UCSD-AML1 (cell line): ENCODE measurements at regions not wholly inside any gene's neighbourhood (a gene's known extent, or its start where the extent isn't known, plus 50 kb on each side); places are given as distances from the start of the nearest gene placed in this dataset.
A peak's percentile ranks its signal among the peaks of the same experiment; 100 is the strongest.
"Not testable (repeated sequence)": the region's sequence is repeated elsewhere in the genome, so short reads cannot be mapped to it uniquely, and the experiment has no call there.

Experiments
- DNase-seq: peaks from one replicate; lab custom pipeline; 2025; ENCODE audit not compliant: unreplicated experiment; lab: John Stamatoyannopoulos, UW

- DNase-seq = peak; percentile 54
Observed at GRCh38 chr9:39559384-39559783, 203.9 kb downstream of the SPATA31A1 start.

GRCh38 chr9:39566782-39567181 lies 211.3 kb downstream of the SPATA31A1 start:
- not testable (repeated sequence) for DNase-seq

GRCh38 chr9:39567396-39567795 lies 211.9 kb downstream of the SPATA31A1 start:
- DNase-seq = not testable (repeated sequence)

GRCh38 chr9:39568900-39569299 lies 213.4 kb downstream of the SPATA31A1 start:
- DNase-seq = not testable (repeated sequence)

GRCh38 chr9:39573024-39574022 lies 217.9 kb downstream of the SPATA31A1 start:
- not testable (repeated sequence) for DNase-seq

GRCh38 chr9:39579000-39579399 lies 223.5 kb downstream of the SPATA31A1 start:
- not testable (repeated sequence) for DNase-seq

GRCh38 chr9:39581296-39581695 lies 225.8 kb downstream of the SPATA31A1 start:
- DNase-seq = not testable (repeated sequence)

- not testable (repeated sequence) for DNase-seq
Observed at GRCh38 chr9:39582677-39583412, 227.4 kb downstream of the SPATA31A1 start.

GRCh38 chr9:39583413-39583747 lies 227.9 kb downstream of the SPATA31A1 start:
- not testable (repeated sequence) for DNase-seq

- not testable (repeated sequence) for DNase-seq
Observed at GRCh38 chr9:39585233-39585632, 229.8 kb downstream of the SPATA31A1 start.

GRCh38 chr9:39587844-39588499 lies 232.5 kb downstream of the SPATA31A1 start:
- no peak for DNase-seq

- DNase-seq = no peak
Observed at GRCh38 chr9:39588500-39589137, 233.2 kb downstream of the SPATA31A1 start.

GRCh38 chr9:39604089-39604488 lies 248.6 kb downstream of the SPATA31A1 start:
- DNase-seq = not testable (repeated sequence)

- DNase-seq = not testable (repeated sequence)
Observed at GRCh38 chr9:39611449-39612231, 256.2 kb downstream of the SPATA31A1 start.

- not testable (repeated sequence) for DNase-seq
Observed at GRCh38 chr9:39616480-39616879, 261.0 kb downstream of the SPATA31A1 start.

- not testable (repeated sequence) for DNase-seq
Observed at GRCh38 chr9:39624048-39624447, 268.6 kb downstream of the SPATA31A1 start.

GRCh38 chr9:39632071-39632470 lies 276.6 kb downstream of the SPATA31A1 start:
- DNase-seq = not testable (repeated sequence)

GRCh38 chr9:39649029-39649428 lies 293.6 kb downstream of the SPATA31A1 start:
- not testable (repeated sequence) for DNase-seq

- not testable (repeated sequence) for DNase-seq
Observed at GRCh38 chr9:39656960-39657603, 301.6 kb downstream of the SPATA31A1 start.
